GM18498 (cell line): ENCODE measurements at regions not wholly inside any gene's neighbourhood (a gene's known extent, or its start where the extent isn't known, plus 50 kb on each side); places are given as distances from the start of the nearest gene placed in this dataset.

Experiments
- ATAC-seq: cut with Tn5 transposase; IDR thresholded peaks from one replicate; pipeline ENCODE4 v1.9.1; 2021; ENCODE audit warnings: mild to moderate bottlenecking, moderate library complexity; ENCODE audit not compliant: unreplicated experiment

GRCh38 chr6:23953976-23954375, 172.0 kb upstream of the NRSN1 start:
- ATAC-seq: no peak

GRCh38 chr6:23957017-23957416, 169.0 kb upstream of the NRSN1 start:
- ATAC-seq: no peak

- no peak for ATAC-seq
Observed at GRCh38 chr6:23964865-23965264, 161.2 kb upstream of the NRSN1 start.

GRCh38 chr6:23969344-23969743, 156.7 kb upstream of the NRSN1 start:
- no peak for ATAC-seq

- no peak for ATAC-seq
Observed at GRCh38 chr6:23977706-23978105, 148.3 kb upstream of the NRSN1 start.

- no peak for ATAC-seq
Observed at GRCh38 chr6:23980965-23981364, 145.1 kb upstream of the NRSN1 start.

GRCh38 chr6:23981923-23982322, 144.1 kb upstream of the NRSN1 start:
- no peak for ATAC-seq

- no peak for ATAC-seq
Observed at GRCh38 chr6:23983735-23984134, 142.3 kb upstream of the NRSN1 start.

- ATAC-seq: no peak
Observed at GRCh38 chr6:23985015-23985414, 141.0 kb upstream of the NRSN1 start.

GRCh38 chr6:23989885-23990533, 136.0 kb upstream of the NRSN1 start:
- ATAC-seq: no peak

GRCh38 chr6:23994013-23994412, 132.0 kb upstream of the NRSN1 start:
- ATAC-seq: no peak

- no peak for ATAC-seq
Observed at GRCh38 chr6:24004062-24004461, 122.0 kb upstream of the NRSN1 start.

- no peak for ATAC-seq
Observed at GRCh38 chr6:24004659-24005058, 121.4 kb upstream of the NRSN1 start.

- ATAC-seq: no peak
Observed at GRCh38 chr6:24006254-24006653, 119.8 kb upstream of the NRSN1 start.

- no peak for ATAC-seq
Observed at GRCh38 chr6:24009319-24009718, 116.7 kb upstream of the NRSN1 start.

GRCh38 chr6:24010133-24010532, 115.9 kb upstream of the NRSN1 start:
- ATAC-seq: no peak

GRCh38 chr6:24016286-24016685, 109.7 kb upstream of the NRSN1 start:
- no peak for ATAC-seq

- ATAC-seq: no peak
Observed at GRCh38 chr6:24016857-24017256, 109.2 kb upstream of the NRSN1 start.

- no peak for ATAC-seq
Observed at GRCh38 chr6:24019393-24019792, 106.6 kb upstream of the NRSN1 start.

- ATAC-seq: no peak
Observed at GRCh38 chr6:24019830-24020229, 106.2 kb upstream of the NRSN1 start.

GRCh38 chr6:24026050-24026449, 100.0 kb upstream of the NRSN1 start:
- ATAC-seq: no peak

GRCh38 chr6:24031496-24031895, 94.5 kb upstream of the NRSN1 start:
- no peak for ATAC-seq
